Mucosa of gallbladder (tissue), 1 donor: ENCODE measurements at regions not wholly inside any gene's neighbourhood (a gene's known extent, or its start where the extent isn't known, plus 50 kb on each side); places are given as distances from the start of the nearest gene placed in this dataset.

Experiments used
- DNase-seq: peaks from one replicate; pipeline ENCODE4 v3.0.0-alpha.2; 2020; ENCODE audit warnings: low spot score
- donor health status: DM: no; HTN: no; CAD: no.

DNA sequence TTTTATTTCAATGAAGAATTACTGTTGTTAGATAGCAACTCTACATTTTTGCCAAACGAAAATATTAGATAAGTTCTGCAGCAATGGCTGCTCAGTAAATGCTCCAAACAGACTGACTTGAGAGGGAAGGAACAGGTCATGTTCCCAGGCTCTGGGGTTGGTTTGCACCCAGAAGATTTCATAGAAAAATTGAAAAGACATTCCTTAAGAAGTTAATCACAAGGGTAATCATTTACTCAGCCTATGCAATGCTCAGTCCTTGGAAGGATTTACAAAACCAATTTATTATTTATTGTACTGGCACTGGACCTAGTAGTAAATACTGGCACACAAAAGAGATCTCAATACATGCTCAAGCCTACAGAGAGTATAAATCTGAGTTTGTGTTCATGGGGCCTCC is 179.1 kb upstream of the MTNR1B start:
- DNase-seq, result no peak

DNA sequence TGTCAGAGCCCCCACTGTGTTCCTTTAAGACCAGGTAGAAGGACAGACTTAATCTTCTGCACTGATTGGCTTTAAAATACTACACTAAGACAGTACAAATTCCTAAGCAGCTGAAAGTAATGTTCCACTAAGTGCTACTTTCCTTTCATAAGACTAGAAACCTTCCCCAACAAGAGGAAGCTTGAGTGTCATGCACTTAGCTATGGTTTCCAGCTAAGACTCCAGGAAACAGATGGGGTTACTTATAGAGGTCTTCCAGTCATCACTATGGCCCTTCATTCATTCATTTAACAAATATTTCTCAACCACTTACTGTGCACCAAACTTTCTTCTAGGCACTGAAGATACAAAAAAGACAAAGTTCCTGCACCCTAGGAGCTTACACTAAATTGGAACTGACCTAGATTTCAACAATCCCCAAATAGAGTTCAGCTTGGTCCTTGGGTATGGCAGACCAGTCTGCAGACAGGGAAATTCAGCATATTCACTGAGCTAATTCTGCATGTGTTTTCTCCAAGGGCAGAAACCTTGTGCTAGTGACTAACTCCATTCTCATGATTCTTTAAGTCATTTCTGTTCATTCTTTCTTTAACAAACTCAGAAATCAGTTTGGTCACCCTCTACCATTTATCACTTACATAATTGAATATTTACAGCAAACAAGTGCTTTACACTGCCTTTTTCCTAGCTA is 178.4 kb upstream of the MTNR1B start:
- no peak for DNase-seq

DNA sequence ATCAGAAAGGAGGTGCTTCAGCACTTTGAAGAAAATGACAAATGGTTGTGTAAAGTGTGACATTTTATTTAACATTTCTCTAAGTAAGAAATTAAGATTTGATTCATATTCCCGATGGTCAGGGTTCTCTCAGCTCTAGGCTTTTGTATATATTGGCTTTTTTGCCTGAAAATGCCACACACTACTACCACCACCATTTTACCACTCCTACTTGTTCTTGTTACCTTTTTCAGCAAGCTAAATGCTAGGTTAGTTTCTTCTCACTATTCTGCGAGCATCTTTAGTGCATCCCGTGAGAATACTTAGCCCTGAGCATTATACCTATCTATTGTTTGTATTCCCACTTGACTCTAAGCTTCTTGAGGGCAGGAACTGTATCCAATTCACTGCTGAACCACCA is 177.6 kb upstream of the MTNR1B start:
- DNase-seq, result no peak

DNA sequence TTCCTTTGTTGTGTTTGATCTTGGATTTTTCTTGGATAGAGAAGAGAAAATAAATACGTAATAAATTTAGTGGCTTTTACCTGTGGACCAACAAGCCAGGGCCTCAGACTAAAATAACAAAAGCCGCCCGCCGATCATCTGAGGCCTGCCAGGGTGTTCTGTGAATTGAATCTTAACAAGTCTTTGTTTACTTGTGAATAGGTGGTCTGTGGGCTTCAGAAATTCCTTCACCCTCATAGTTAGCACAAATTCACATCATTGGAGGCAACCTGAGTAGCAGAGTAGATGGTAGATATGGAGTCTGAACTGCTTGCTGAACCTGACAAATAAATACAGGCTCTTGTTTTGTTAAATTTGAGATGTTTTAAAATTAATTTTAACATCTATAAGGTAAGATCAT is 176.3 kb upstream of the MTNR1B start:
- DNase-seq, result no peak

DNA sequence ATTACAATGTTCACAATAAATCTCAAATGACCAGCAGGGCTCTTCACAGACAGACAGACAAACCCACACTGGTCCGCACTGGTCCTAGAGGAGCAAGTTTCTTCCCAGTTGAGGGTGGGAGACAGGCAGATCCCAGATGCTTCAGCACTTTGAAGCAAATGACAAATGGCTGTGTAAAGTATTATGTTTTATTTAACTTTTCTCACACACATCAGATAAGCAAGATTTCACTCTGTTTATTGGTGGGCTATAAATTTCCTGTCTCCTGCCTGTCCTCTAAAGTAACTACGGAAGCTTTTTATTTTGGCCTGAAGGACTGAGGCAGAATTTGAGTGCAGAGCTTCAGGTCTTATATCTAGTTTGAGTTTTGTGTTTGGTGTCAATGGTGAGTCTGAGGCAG is 174.7 kb upstream of the MTNR1B start:
- no peak for DNase-seq

DNA sequence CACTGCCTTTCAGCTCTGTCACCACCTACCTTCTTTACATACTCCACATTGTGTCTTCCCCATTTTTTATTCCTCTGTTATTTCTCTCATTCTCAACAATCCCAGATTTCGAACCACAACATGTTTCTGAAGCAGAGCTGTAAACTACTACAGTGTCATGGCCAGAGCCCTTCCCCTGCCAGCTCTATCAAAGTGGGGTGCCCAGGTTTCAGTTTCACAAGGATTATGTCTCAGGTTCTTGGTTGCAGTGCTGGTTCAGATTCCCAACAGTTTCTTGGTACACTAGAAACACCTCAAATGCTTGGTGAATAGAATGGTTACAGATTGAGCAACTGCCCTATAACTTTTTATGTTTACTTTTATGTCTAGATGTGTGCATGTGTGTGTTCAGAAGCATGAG is 172.7 kb upstream of the MTNR1B start:
- no peak for DNase-seq

DNA sequence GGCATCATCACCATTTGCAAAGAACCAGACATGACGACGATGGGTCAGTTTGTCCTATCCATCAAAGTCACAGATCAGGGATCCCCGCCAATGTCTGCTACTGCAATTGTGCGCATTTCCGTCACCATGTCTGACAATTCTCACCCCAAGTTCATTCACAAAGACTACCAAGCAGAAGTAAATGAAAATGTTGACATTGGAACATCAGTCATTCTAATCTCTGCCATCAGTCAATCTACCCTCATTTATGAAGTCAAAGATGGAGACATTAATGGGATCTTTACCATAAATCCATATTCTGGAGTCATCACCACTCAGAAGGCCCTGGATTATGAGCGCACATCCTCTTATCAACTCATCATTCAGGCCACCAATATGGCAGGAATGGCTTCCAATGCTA is 171.6 kb upstream of the MTNR1B start:
- DNase-seq, result no peak

DNA sequence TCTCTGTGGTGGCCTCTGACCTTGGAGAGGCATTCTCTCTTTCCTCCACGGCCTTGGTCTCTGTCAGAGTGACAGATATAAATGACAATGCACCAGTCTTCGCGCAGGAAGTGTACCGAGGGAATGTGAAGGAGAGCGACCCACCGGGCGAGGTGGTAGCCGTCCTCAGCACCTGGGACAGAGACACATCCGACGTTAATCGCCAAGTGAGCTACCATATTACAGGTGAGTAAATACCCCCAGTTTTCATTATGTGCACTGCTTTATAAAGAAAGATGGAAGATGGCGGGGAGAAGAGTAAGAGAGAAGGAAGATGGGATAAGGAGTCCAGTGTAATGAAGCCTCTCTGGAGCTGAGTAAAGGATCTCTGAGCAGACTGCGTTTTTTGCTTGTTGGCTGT is 167.8 kb upstream of the MTNR1B start:
- no peak for DNase-seq

DNA sequence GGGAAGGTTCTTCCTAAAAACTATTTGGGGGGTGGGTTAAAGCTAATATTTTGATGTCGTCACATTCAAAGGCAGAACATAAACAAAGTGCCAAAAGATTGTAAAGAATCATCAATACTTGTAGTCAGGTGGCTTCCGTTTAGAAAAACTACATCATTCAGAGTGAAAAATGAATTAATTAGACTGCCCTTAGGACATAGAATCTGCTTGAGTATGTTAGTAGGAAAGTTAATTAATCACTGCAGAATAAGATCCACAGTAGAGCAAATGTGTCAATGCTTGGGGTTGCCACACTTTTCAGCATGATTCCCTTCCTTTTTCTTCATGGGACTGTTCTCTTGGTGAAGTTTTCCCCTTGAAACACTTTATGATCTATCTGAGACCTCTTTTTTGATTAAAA is 166.8 kb upstream of the MTNR1B start:
- DNase-seq, result no peak

DNA sequence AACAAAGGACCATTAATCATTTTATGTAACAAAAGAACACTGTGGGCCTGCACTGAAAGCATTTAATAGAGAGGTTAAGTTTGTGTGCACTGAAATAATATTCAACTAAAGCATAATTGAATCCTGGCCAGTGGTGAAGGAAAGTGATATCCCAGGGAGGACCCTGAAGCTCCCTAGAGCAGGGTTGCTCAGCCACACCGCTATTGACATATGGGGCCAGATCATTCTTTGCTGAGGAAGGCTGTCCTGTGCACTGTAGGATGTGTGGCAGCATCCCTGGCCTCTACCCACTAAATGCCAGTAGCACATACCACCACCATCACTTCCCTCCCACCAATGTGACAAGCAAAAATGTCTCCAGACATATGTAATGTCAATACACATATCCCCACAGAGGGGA is 166.1 kb upstream of the MTNR1B start:
- no peak for DNase-seq

DNA sequence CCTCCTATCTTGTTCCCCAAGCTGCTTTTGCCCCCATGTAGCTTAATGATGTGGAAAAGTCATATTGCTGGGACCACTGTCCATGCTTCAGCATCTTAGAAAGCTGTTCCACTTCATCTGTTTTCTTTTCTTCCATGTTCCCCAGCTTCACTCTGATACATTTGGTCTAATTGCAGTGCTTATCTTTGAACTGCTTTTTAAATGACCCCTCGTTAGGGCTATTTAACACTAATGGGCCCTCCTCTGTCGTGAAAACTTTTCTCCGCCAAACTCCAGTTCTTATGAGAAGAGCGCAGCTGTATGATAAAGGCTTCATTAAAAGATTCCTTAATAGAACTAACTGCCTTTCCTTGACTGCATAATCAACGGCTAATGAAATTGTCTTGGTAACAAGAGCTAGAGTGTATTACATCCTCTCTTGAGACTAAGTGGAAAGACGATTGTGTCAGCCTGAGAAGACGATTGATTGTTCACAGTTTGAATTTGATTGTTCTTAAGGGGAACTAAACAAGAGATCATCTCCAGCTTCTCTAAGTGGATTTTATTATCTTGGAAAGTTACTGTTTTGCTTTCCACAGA is 165.0 kb upstream of the MTNR1B start:
- no peak for DNase-seq

DNA sequence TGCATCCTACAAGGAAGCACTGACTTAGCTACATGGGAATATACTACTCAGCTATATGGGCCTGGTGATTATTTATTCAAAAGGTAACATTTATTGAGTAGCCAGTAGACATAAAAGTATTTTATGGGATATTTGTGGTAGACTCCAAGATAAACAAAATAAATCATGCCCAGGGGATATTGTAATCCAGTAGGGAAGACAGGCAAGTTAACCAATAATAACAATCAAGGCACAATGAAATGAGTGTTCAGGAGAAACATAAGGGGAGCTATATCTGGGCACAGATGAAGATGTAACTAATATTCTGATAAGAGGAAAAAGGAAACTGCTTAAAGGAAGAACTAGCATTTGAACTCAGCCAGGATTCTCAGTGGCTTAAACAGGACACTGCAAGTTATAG is 161.4 kb upstream of the MTNR1B start:
- DNase-seq, result no peak

DNA sequence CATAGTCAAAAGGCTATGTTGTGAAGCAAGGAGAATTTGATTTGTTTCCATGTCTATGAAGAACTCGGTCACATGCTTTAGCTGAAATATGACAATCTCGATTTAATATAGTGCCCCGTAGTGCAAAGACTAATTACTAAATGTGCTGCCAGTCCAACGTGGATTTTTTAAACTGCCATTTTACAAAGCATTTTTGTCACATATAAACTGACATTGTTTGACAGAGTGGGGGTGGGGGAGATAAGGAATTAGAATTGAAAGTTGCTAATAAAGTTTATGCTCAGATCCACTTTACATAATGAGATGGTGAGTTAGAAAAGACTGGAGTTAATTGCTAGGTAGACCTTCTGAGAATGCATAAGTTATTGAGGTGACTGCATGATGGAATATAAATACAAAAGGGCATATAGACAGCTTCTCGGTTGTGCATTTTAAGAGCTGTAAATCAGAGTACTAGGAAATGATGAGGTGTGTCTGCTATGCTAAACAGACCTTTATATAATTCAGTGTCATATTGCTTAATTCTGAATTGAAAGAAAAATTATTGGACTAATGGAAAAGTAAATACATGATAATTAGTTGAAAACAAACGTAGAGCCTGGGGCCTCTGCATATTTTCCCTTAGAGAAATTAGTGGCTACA is 158.9 kb upstream of the MTNR1B start:
- DNase-seq, result no peak

DNA sequence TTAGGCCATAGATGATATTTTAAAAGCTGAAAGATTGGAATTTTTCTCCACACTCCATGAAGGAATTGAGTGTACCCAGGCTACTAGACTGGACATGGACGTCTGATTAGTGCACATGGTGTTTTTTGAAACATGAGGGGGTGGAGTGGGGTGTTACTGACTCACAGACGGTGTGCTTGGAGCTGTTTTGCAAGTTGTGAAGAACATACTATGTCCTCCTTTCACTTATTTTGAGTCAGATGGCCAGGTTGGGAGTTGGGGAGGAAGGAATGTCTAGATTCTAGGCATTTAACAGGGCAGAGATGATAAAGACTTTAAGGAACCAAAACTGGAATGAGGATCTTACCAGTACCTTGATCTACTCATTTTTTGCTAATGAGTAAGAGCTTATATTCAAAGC is 158.1 kb upstream of the MTNR1B start:
- DNase-seq, result no peak

DNA sequence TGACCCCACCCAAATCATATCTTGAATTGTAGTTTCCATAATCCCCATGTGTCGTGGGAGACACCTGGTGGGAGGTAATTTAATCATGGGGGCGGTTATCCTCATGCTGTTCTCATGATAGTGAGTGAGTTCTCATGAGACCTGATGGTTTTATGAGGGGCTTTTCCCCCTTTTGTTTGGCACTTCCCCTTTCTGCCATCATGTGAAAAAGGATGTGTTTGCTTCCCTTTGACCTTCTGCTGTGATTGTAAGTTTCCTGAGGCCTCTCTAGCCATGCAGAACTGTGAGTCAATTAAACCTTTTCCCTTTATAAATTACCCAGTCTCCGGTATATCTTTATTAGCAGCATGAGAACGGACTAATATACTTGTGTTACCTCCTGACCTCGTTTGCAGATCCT is 156.6 kb upstream of the MTNR1B start:
- DNase-seq, result no peak

DNA sequence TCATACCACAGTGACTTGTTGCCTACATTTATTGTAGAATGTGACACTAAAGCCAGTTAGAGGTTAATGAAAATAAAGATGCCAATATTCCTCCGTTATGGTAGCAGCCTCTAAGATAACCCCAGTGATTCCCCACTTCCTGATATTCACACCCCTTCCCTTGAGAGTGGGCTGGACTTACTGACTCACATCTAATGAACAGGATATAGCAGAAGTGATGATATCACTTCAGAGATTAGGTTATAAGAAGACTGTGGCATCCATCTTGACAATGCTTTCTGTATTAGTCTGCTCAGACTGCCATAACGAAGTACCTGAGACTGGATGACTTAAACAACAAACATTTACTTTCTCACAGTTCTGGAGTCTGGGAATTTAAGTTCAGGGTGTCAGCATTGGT is 149.6 kb upstream of the MTNR1B start:
- DNase-seq, result no peak

DNA sequence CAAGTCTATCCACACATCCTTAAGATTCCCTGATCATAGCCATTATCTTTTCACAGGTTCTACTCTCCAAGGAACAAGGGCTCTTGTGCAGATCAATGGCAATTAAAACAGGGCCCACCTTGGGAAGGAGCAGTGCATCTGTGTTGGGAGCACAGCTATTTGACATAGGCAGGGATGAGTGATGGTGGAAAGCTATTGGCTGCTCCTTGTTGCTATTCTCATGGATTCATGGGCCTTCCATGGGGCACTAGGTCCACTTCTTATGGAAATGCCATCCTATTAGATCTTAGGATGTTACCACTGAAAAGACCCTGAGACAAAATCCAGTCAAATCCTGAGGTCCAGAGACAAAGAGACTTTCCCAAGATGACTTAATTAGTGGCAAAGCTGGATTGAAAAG is 148.6 kb upstream of the MTNR1B start:
- no peak for DNase-seq

DNA sequence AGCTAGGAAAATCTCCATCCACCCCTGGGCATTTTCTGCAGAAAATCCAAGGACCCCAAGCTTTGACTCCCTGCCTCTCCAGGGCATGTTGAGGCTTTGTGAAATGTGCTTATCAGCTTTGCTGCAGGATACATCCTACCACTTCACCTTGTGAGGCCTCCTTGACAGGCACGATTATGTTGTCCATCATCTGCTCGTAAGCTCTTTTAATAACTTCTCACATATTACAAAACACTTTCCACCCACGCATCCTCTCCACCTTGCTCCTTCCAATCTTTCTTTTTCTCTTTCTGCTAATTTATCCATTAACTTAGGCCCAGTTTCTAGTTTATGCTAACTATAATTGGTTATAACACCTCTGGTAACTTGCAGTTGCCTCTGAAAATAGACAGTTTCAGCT is 147.0 kb upstream of the MTNR1B start:
- no peak for DNase-seq

DNA sequence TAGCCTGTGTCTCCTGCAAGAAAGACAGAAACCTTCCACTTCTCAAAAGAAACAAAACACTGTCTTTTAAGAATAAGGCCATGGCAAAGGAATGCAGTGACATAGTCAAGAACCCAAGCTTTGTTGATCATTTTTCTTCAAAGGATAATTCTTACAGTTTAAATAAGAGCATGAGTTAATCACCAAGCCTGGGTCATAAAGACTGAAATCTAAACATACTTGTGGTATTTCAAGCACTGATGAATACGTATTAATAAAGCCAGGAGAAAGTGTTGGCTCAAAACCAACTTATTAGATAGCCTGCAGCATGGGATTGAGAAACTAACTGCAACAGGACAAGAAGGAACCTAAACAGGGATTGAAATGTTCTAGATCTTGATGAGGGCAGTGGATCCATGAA is 143.3 kb upstream of the MTNR1B start:
- no peak for DNase-seq

DNA sequence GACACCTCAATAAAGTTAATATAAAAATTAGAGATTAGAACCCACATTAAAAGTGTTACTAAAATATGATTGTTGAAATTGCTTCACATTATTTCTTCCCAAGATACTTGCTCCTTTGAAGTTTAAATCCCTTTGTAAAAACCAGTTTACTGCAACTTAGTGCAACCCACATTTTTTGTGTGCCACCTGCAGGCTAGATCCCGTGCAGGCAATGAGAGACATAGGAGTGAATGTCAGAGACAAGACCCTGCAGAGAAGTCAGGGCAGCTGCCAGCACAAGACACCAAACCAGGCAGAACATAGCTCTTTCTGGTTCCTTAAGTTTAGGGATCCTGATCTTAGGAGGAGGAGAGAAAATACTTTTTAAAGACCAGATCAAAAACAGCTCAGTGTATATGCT is 142.8 kb upstream of the MTNR1B start:
- DNase-seq, result no peak

DNA sequence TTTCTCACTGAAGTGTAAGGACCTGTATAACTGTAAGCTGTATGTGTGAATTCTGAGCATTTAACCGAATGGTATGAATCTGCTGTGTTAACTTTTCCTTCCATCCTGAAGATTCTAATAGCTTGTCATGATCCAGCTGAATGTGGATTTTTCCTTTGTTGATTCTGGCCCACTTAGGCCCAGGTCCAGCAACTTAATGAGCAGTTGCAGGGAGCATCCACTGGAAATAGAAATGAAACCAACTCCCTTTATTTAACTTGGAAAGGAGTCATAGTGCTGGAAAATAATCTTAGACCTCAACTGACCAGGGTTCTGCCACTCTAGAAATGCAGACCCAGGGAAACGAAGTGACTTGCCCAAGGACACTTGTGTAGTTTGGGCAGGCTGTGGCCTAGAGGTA is 142.3 kb upstream of the MTNR1B start:
- DNase-seq, result no peak

DNA sequence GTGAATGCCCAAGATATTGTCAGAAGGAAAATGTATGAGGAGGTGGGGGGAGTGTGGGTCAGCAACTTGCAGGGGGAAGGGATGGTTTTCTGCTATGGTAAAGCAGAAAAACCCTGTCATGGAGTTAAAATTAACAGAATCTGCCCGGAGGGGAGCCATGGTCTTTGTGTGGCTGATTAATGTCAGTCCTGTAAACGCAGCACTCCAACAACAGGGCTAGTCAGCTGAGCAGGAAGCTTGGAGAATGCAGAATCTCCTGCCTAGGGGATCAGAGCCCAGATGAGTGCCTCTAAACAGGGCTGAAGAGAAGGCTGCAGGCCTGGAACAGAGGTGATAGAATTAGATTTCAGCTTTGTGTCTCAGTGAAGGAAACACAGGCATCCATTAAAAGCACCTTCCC is 140.9 kb upstream of the MTNR1B start:
- no peak for DNase-seq

DNA sequence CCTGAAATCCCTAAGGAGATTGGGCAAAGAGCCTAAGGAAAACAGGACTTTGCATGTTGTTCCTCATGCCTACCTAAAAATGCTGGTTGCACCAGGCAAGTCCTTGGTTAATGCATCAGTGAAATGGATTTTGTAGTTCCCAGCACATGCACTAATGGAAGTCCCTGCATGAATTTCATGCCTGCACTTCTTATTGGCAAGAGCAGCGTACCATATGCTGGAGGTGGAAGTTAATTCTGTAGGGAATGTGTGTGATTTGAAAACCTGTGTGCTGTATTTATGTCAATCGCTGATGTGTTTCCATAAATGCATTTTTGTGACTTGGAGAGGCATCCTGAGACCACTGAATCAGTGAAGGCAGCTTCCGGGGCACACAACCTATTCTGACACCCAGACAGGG is 140.3 kb upstream of the MTNR1B start:
- no peak for DNase-seq

DNA sequence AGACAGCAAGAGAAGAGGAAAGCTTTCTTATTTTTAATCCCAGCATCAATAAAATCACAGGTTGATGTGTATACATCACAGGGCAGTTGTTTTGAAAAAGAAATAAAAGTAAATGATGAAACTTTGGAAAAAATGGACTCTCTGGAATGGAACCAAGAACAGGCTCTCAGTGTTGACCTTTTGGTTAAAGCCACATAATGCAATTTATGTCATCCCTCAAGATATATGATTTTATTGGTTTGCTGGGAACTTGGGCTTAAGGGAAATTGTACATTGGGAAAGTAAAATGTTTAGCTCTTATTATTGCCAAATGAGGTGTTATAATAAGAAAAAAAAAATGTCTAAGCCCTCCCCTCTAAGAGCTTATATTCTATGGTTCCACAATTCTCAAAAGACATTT is 139.8 kb upstream of the MTNR1B start:
- DNase-seq, result no peak
